A673 (cell line): ENCODE measurements at regions not wholly inside any gene's neighbourhood (a gene's known extent, or its start where the extent isn't known, plus 50 kb on each side); places are given as distances from the start of the nearest gene placed in this dataset.

Experiments used
- BruUV-seq: library from RNA; stranded (reverse); fragments of 400-500 nt; replicated peaks from 2 replicates; lab custom pipeline; 2021; lab: Mats Ljungman, UMichigan
- CTCF ChIA-PET: fragments of 300-600 bp; sonication (Branson Sonifier 250); formaldehyde crosslinking; loops from one replicate; lab custom pipeline; 2022; ENCODE audit warnings: antibody characterized with exemption; lab: Charles Lee
- POLR2A ChIA-PET: fragments of 300-600 bp; sonication (Branson Sonifier 250); formaldehyde crosslinking; loops from one replicate; lab custom pipeline; 2022; ENCODE audit warnings: antibody characterized with exemption; ENCODE audit not compliant: low non-redundant PET; lab: Charles Lee
- DNase-seq: peaks from one replicate; pipeline ENCODE4 v3.0.0-alpha.2; 2015; ENCODE audit warnings: low spot score
- H3K27ac ChIP-seq: fragments of 200-600 bp; sonication (generic); 2 replicates; pipeline ENCODE4 v1.5.1; 2016; ENCODE audit warnings: mixed run types, low read depth, mild to moderate bottlenecking, mixed read lengths, antibody characterized with exemption, low read length; ENCODE audit not compliant: poor library complexity, severe bottlenecking
- H3K27me3 ChIP-seq: fragments of 200-600 bp; sonication (generic); replicated peaks from 2 replicates; pipeline ENCODE4 v1.6.1; 2017; ENCODE audit warnings: mixed run types, low read depth, mild to moderate bottlenecking, mixed read lengths, antibody characterized with exemption, low read length; ENCODE audit not compliant: insufficient read depth, poor library complexity
- H3K36me3 ChIP-seq: fragments of 200-600 bp; sonication (generic); 2 replicates; pipeline ENCODE4 v1.6.1; 2016; ENCODE audit warnings: mixed run types, mild to moderate bottlenecking, mixed read lengths, antibody characterized with exemption, low read length; ENCODE audit not compliant: insufficient read depth, poor library complexity, severe bottlenecking
- H3K4me1 ChIP-seq: fragments of 200-600 bp; sonication (generic); 2 replicates; pipeline ENCODE4 v1.6.1; 2017; ENCODE audit warnings: mixed run types, mild to moderate bottlenecking, mixed read lengths, antibody characterized with exemption, low read length; ENCODE audit not compliant: insufficient read depth, poor library complexity, severe bottlenecking
- H3K4me3 ChIP-seq: fragments of 200-600 bp; sonication (generic); 2 replicates; pipeline ENCODE4 v1.5.1; 2016; ENCODE audit warnings: low read depth, mixed run types, mild to moderate bottlenecking, mixed read lengths, low read length; ENCODE audit not compliant: poor library complexity, severe bottlenecking
- H3K9me3 ChIP-seq: fragments of 200-600 bp; sonication (generic); 2 replicates; pipeline ENCODE4 v1.6.1; 2016; ENCODE audit warnings: mixed run types, low read depth, mild to moderate bottlenecking, mixed read lengths, antibody characterized with exemption, low read length; ENCODE audit not compliant: poor library complexity, severe bottlenecking
- CTCF ChIP-seq: fragments of 300-800, 200-600 bp; sonication (generic); conservative IDR thresholded peaks from 2 replicates; pipeline ENCODE4 v1.5.1; 2017; ENCODE audit warnings: low read depth, mild to moderate bottlenecking, antibody characterized with exemption, low read length, moderate library complexity, mixed read lengths
- EZH2 ChIP-seq: fragments of 200-600 bp; sonication (generic); IDR thresholded peaks from 2 replicates; pipeline ENCODE4 v1.6.1; 2017; ENCODE audit warnings: borderline replicate concordance, low read depth, mild to moderate bottlenecking, mixed read lengths, antibody characterized with exemption, low read length; ENCODE audit not compliant: poor library complexity, severe bottlenecking
- intact Hi-C: fragments of 100-400 bp; cut with micrococcal nuclease; formaldehyde crosslinking; loops from one replicate; pipeline ENCODE4 v1.10.0; 2022; ENCODE audit not compliant: unreplicated experiment

GRCh38 chr2:181252262-181253148 is 204.7 kb upstream of the ITGA4 start:
- POLR2A ChIA-PET: no interaction called here
- H3K9me3 ChIP-seq: no peaks in the 10 kb centered on the region
- DNase-seq: no peak
- no TSS peak for BruUV-seq
- no peaks in the 10 kb centered on the region for H3K36me3 ChIP-seq
- H3K4me1 ChIP-seq: no peaks in the 10 kb centered on the region
- no peaks in the 10 kb centered on the region for H3K27me3 ChIP-seq
- CTCF ChIA-PET: no interaction called here
- intact Hi-C loops: no loop called here
- H3K27ac ChIP-seq: no peak overlapping the region
- no peak overlapping the region for H3K4me3 ChIP-seq
- TF ChIP-seq CTCF: no peak
- TF ChIP-seq EZH2: no peak

- Histone ChIP-seq H3K36me3 (no peaks in the 10 kb centered on the region), H3K9me3 (no peaks in the 10 kb centered on the region), H3K27me3 (no peaks in the 10 kb centered on the region), H3K4me3 (no peak overlapping the region), H3K27ac (no peak overlapping the region), H3K4me1 (no peaks in the 10 kb centered on the region)
- intact Hi-C loops: no loop called here
- CTCF ChIA-PET: no interaction called here
- TF ChIP-seq CTCF (no peak), EZH2 (no peak)
- DNase-seq: no peak
- no TSS peak for BruUV-seq
- POLR2A ChIA-PET: no interaction called here
Observed at GRCh38 chr2:181253438-181253837, 203.7 kb upstream of the ITGA4 start.

GRCh38 chr2:181255651-181256050 is 201.5 kb upstream of the ITGA4 start:
- no peak overlapping the region for H3K27ac ChIP-seq
- DNase-seq: no peak
- intact Hi-C loops: no loop called here
- ChIA-PET CTCF (no interaction called here), POLR2A (no interaction called here)
- no peak for TF ChIP-seq EZH2
- TF ChIP-seq CTCF: no peak
- H3K4me3 ChIP-seq: no peak overlapping the region
- no peaks in the 10 kb centered on the region for H3K4me1 ChIP-seq
- no peaks in the 10 kb centered on the region for H3K36me3 ChIP-seq
- no peaks in the 10 kb centered on the region for H3K27me3 ChIP-seq
- no peaks in the 10 kb centered on the region for H3K9me3 ChIP-seq
- no TSS peak for BruUV-seq
